Panc1 (cell line): ENCODE measurements at regions not wholly inside any gene's neighbourhood (a gene's known extent, or its start where the extent isn't known, plus 50 kb on each side); places are given as distances from the start of the nearest gene placed in this dataset.

Experiments used
- ATAC-seq: fragments of 200-7000 bp; cut with Tn5 transposase; 2 replicates; pipeline ENCODE4 v1.9.1; 2020; ENCODE audit warnings: mild to moderate bottlenecking, moderate library complexity
- BruUV-seq: library from RNA; stranded (reverse); fragments of 400-500 nt; replicated peaks from 2 replicates; lab custom pipeline; 2021; lab: Mats Ljungman, UMichigan
- CTCF ChIA-PET: fragments of 300-600 bp; sonication (Branson Sonifier 250); formaldehyde crosslinking; loops from one replicate; lab custom pipeline; 2022; ENCODE audit warnings: antibody characterized with exemption; lab: Charles Lee
- POLR2A ChIA-PET: fragments of 300-600 bp; sonication (Branson Sonifier 250); formaldehyde crosslinking; loops from one replicate; lab custom pipeline; 2022; ENCODE audit warnings: antibody characterized with exemption; lab: Charles Lee
- DNase-seq: peaks from one replicate; pipeline ENCODE4 v3.0.0-alpha.2; 2010; ENCODE audit warnings: low read depth, low spot score
- H3K27ac ChIP-seq: 2 replicates; pipeline ENCODE4 v1.5.1; 2011; ENCODE audit warnings: mild to moderate bottlenecking, low read length, inconsistent platforms
- H3K27me3 ChIP-seq: fragments of 200-500 bp; sonication (Bioruptor generic); 2 replicates; pipeline ENCODE4 v1.6.0; 2014; ENCODE audit warnings: low read length, inconsistent platforms; ENCODE audit not compliant: control insufficient read depth, insufficient read depth
- H3K36me3 ChIP-seq: fragments of 200-500 bp; sonication (Bioruptor generic); 2 replicates; pipeline ENCODE4 v1.5.1; 2014; ENCODE audit warnings: inconsistent platforms, mild to moderate bottlenecking, low read length, moderate library complexity; ENCODE audit not compliant: control insufficient read depth, insufficient read depth
- H3K4me1 ChIP-seq: 2 replicates; pipeline ENCODE4 v1.5.1; 2011; ENCODE audit warnings: inconsistent platforms, mild to moderate bottlenecking, low read length, moderate library complexity; ENCODE audit not compliant: control insufficient read depth, insufficient read depth
- H3K4me3 ChIP-seq, 2 experiments: 2 replicates each; pipeline ENCODE4 v1.5.1; 2011 to 2012; ENCODE audit warnings: low read depth in 2 of 2, low read length in 2 of 2, mild to moderate bottlenecking in 2 of 2, inconsistent platforms in 1 of 2, moderate library complexity in 1 of 2
- H3K9me3 ChIP-seq: fragments of 200-500 bp; sonication (Bioruptor generic); 2 replicates; pipeline ENCODE4 v1.5.1; 2014; ENCODE audit warnings: low read depth, mild to moderate bottlenecking, inconsistent platforms, low read length, moderate library complexity; ENCODE audit not compliant: control insufficient read depth, insufficient read depth
- CTCF ChIP-seq: fragments of 450-650 bp; IDR thresholded peaks from 2 replicates; pipeline ENCODE4 v1.5.1; 2017; ENCODE audit warnings: mild to moderate bottlenecking
- POLR2AphosphoS5 ChIP-seq: IDR thresholded peaks from 2 replicates; pipeline ENCODE4 v1.6.1; 2012; ENCODE audit warnings: mild to moderate bottlenecking, low read depth, low read length, moderate library complexity
- REST ChIP-seq, 2 experiments: IDR thresholded peaks; 2 replicates each; pipeline ENCODE4 v1.6.1; 2011 to 2012; ENCODE audit warnings: low read depth in 2 of 2, control low read depth in 1 of 2, low read length in 1 of 2, mild to moderate bottlenecking in 1 of 2, moderate library complexity in 1 of 2; ENCODE audit not compliant: insufficient read depth in 1 of 2
- SIN3A ChIP-seq: IDR thresholded peaks from 2 replicates; pipeline ENCODE4 v1.6.1; 2012; ENCODE audit warnings: low read depth, mild to moderate bottlenecking, low read length, moderate library complexity, borderline replicate concordance; ENCODE audit not compliant: insufficient read depth
- TCF7L2 ChIP-seq: IDR thresholded peaks from 2 replicates; pipeline ENCODE4 v1.6.1; 2011; ENCODE audit warnings: mild to moderate bottlenecking, low read depth, low read length, inconsistent platforms
- in situ Hi-C: cut with HindIII; loops from 2 replicates; pipeline ENCODE4 v1.10.0; 2016; ENCODE audit warnings: low sequenced_read_pairs, low pct_unique_long_range_greater_than_20kb
- intact Hi-C: fragments of 100-400 bp; cut with micrococcal nuclease; formaldehyde crosslinking; loops from one replicate; pipeline ENCODE4 v1.10.0; 2022; ENCODE audit not compliant: unreplicated experiment

- Histone ChIP-seq H3K4me1 (no peaks in the 10 kb centered on the region), H3K4me3 (no peak overlapping the region), H3K36me3 (no peaks in the 10 kb centered on the region), H3K27me3 (no peaks in the 10 kb centered on the region), H3K9me3 (peaks cover 43% of the 10 kb centered on the region), H3K27ac (peak overlapping the region; percentile 25; the same call in 1 of the 2 replicates)
- TF ChIP-seq TCF7L2 = no peak
- no peak for TF ChIP-seq SIN3A
- no peak for TF ChIP-seq REST (IDR thresholded peaks at IDR 0.05; ENCODE audit: insufficient read depth in 1 of 2, low read depth in 2 of 2, low read length in 1 of 2)
- no peak for TF ChIP-seq POLR2AphosphoS5
- no peak for TF ChIP-seq CTCF
- BruUV-seq = no TSS peak
- ChIA-PET POLR2A (interaction anchor here (0.6 kb wide), 1 partner anchor 1003 kb away, joined by 5 read pairs; no protein-coding TSS in a partner anchor), CTCF (no interaction called here)
- intact Hi-C loops = no loop called here
- peak; percentile 93 for ATAC-seq
- in situ Hi-C loops = no loop called here
- peak; percentile 46 for DNase-seq
Observed at GRCh38 chr7:12054830-12055229, 156.3 kb upstream of the TMEM106B start.

GRCh38 chr7:12056381-12056780 is 154.7 kb upstream of the TMEM106B start:
- Histone ChIP-seq H3K4me1 (no peaks in the 10 kb centered on the region), H3K36me3 (no peaks in the 10 kb centered on the region), H3K27me3 (no peaks in the 10 kb centered on the region), H3K4me3 (no peak overlapping the region), H3K9me3 (peaks cover 46% of the 10 kb centered on the region), H3K27ac (no peak overlapping the region)
- intact Hi-C loops = no loop called here
- TF ChIP-seq TCF7L2 = no peak
- no peak for TF ChIP-seq SIN3A
- no peak for DNase-seq
- POLR2A ChIA-PET = no interaction called here
- in situ Hi-C loops = no loop called here
- CTCF ChIA-PET = interaction anchor here (0.7 kb wide), 1 partner anchor 373 kb away, joined by 6 read pairs; no protein-coding TSS in a partner anchor
- ATAC-seq = no peak
- BruUV-seq = no TSS peak

- ChIA-PET POLR2A (no interaction called here), CTCF (interaction anchor here (0.7 kb wide), 1 partner anchor 373 kb away, joined by 6 read pairs; no protein-coding TSS in a partner anchor)
- in situ Hi-C loops (no loop called here), intact Hi-C loops (no loop called here)
- no TSS peak for BruUV-seq
- DNase-seq = no peak
- Histone ChIP-seq H3K9me3 (peaks cover 42% of the 10 kb centered on the region), H3K36me3 (no peaks in the 10 kb centered on the region), H3K27me3 (no peaks in the 10 kb centered on the region), H3K4me1 (no peaks in the 10 kb centered on the region), H3K4me3 (no peak overlapping the region), H3K27ac (no peak overlapping the region)
- ATAC-seq = no peak
- TF ChIP-seq CTCF (no peak), TCF7L2 (no peak), REST (IDR thresholded peaks at IDR 0.05; ENCODE audit: insufficient read depth in 1 of 2, low read depth in 2 of 2, low read length in 1 of 2) (no peak), POLR2AphosphoS5 (no peak), SIN3A (no peak)
Observed at GRCh38 chr7:12056977-12057376, 154.1 kb upstream of the TMEM106B start.
